ENCODE measurements at regions not wholly inside any gene's neighbourhood (a gene's known extent, or its start where the extent isn't known, plus 50 kb on each side); places are given as distances from the start of the nearest gene placed in this dataset.

DNA sequence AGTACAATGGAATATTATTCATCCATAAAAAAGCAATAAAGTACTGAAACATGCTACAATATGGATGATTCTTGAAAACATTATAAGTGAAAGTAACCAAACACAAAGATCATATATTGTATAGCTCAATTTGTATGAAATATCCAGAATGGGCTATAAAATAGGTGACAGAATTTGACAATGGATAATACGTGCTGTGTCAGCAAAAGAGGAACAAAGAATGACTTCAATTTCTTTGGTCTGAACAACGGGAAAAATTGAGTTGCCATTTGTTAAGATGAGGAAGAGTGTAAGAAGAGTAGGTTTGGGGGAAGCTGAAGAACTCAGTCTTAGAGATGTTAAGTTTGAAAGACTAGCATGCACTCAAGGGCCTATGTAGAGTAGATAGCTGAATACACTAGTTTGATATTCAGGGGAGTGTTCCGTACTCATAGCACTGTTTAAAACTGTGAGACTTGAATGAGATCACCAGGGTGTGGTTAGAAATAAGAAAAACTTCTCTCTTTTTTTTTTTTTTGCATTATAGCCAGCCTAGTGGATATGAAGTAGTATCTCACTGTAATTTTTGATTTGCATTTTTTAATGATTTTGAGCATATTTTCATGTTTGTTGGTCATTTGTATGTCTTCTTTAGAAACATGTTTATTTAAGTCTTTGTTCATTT lies 213.6 kb downstream of the NR4A2 start:
- Histone ChIP-seq H3K27me3 (replicated peaks in 1 of 4; ENCODE audit: control extremely low read depth in 1 of 4, control insufficient read depth in 3 of 4, insufficient read depth in 4 of 4, low read length in 3 of 4) (no peaks in the 10 kb centered on the region), H2AFZ (ENCODE audit: insufficient read depth, low read depth, low read length, poor library complexity, severe bottlenecking) (no peak overlapping the region), H3K27ac (ENCODE audit: low read length in 2 of 2) (no peak overlapping the region), H3K4me3 (ENCODE audit: control extremely low read depth in 1 of 5, extremely low read depth in 1 of 5, insufficient read depth in 1 of 5, low read depth in 2 of 5, low read length in 4 of 5) (no peak overlapping the region), H3K4me2 (replicated peaks; ENCODE audit: low read depth, low read length, poor library complexity, severe bottlenecking) (no peak overlapping the region), H3K9me3 (ENCODE audit: control extremely low read depth in 1 of 3, control insufficient read depth in 2 of 3, insufficient read depth in 1 of 3, low read length in 2 of 3) (peaks cover 0 to 4% (median 0%) of the 10 kb centered on the region in 3 donors), H3K4me1 (ENCODE audit: control insufficient read depth in 2 of 2, insufficient read depth in 2 of 2, low read length in 2 of 2) (no peaks in the 10 kb centered on the region), H3K79me2 (ENCODE audit: control insufficient read depth, insufficient read depth, low read length) (no peaks in the 10 kb centered on the region), H3K9ac (ENCODE audit: low read length) (no peak overlapping the region), H4K20me1 (ENCODE audit: control insufficient read depth, insufficient read depth, low read length, poor library complexity, severe bottlenecking) (no peaks in the 10 kb centered on the region), H3K36me3 (replicated peaks in 1 of 2; ENCODE audit: control extremely low read depth in 1 of 2, control insufficient read depth in 1 of 2, extremely low read depth in 1 of 2, insufficient read depth in 2 of 2, low read length in 1 of 2) (no peaks in the 10 kb centered on the region)
- Mint-ChIP-seq H3K27me3 (no peaks in the 10 kb centered on the region), H3K4me3 (no peak overlapping the region), H3K4me1 (no peaks in the 10 kb centered on the region), H3K27ac (no peak overlapping the region), H3K9me3 (ENCODE audit: insufficient read depth) (no peaks in the 10 kb centered on the region)
- ChIA-PET CTCF (no interaction called here), POLR2A (no interaction called here)
- ATAC-seq (ENCODE audit: low read depth): no peak
- DNase-seq: no peak
- intact Hi-C loops (cut with micrococcal nuclease): no loop called here
- no peak for TF ChIP-seq EZH2 (IDR thresholded peaks at IDR 0.05; ENCODE audit: borderline replicate concordance, insufficient read depth, low read depth, low read length, poor library complexity, severe bottlenecking)
- TF ChIP-seq, protein P1, sequence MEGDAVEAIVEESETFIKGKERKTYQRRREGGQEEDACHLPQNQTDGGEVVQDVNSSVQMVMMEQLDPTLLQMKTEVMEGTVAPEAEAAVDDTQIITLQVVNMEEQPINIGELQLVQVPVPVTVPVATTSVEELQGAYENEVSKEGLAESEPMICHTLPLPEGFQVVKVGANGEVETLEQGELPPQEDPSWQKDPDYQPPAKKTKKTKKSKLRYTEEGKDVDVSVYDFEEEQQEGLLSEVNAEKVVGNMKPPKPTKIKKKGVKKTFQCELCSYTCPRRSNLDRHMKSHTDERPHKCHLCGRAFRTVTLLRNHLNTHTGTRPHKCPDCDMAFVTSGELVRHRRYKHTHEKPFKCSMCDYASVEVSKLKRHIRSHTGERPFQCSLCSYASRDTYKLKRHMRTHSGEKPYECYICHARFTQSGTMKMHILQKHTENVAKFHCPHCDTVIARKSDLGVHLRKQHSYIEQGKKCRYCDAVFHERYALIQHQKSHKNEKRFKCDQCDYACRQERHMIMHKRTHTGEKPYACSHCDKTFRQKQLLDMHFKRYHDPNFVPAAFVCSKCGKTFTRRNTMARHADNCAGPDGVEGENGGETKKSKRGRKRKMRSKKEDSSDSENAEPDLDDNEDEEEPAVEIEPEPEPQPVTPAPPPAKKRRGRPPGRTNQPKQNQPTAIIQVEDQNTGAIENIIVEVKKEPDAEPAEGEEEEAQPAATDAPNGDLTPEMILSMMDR (IDR thresholded peaks at IDR 0.05): no peak
- WGBS (ENCODE audit: insufficient coverage): 94% methylated on average over 2 of the region's 3 CpGs

DNA sequence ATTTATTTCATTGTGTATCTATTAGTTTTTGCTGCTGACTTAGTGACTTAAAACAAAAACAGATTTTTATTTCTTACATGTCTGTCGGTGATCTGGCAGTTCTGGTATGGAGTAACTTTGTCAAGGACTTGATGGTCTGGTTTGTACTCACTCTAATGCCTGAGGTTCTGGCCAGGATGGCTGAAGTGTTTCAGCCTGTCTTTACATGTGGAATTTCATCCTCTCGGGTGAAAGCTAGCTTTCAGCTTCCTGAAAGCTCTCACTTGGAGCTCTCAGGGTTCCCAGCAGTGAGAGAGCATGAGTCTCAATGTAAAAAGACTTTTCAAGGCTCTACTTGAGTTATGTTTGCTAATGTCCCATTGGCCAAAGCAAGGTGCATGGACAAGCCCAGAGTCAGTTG lies 216.4 kb downstream of the NR4A2 start:
- Mint-ChIP-seq H3K4me3 (no peak overlapping the region), H3K27ac (no peak overlapping the region), H3K4me1 (no peaks in the 10 kb centered on the region), H3K9me3 (ENCODE audit: insufficient read depth) (no peaks in the 10 kb centered on the region), H3K27me3 (no peaks in the 10 kb centered on the region)
- TF ChIP-seq, protein P1 (IDR thresholded peaks at IDR 0.05): no peak
- TF ChIP-seq EZH2 (IDR thresholded peaks at IDR 0.05; ENCODE audit: borderline replicate concordance, insufficient read depth, low read depth, low read length, poor library complexity, severe bottlenecking): no peak
- Histone ChIP-seq H3K36me3 (replicated peaks in 1 of 2; ENCODE audit: control extremely low read depth in 1 of 2, control insufficient read depth in 1 of 2, extremely low read depth in 1 of 2, insufficient read depth in 2 of 2, low read length in 1 of 2) (no peaks in the 10 kb centered on the region), H2AFZ (ENCODE audit: insufficient read depth, low read depth, low read length, poor library complexity, severe bottlenecking) (no peak overlapping the region), H4K20me1 (ENCODE audit: control insufficient read depth, insufficient read depth, low read length, poor library complexity, severe bottlenecking) (no peaks in the 10 kb centered on the region), H3K27me3 (replicated peaks in 1 of 4; ENCODE audit: control extremely low read depth in 1 of 4, control insufficient read depth in 3 of 4, insufficient read depth in 4 of 4, low read length in 3 of 4) (no peaks in the 10 kb centered on the region), H3K4me2 (replicated peaks; ENCODE audit: low read depth, low read length, poor library complexity, severe bottlenecking) (no peak overlapping the region), H3K4me1 (ENCODE audit: control insufficient read depth in 2 of 2, insufficient read depth in 2 of 2, low read length in 2 of 2) (no peaks in the 10 kb centered on the region), H3K9ac (ENCODE audit: low read length) (no peak overlapping the region), H3K4me3 (ENCODE audit: control extremely low read depth in 1 of 5, extremely low read depth in 1 of 5, insufficient read depth in 1 of 5, low read depth in 2 of 5, low read length in 4 of 5) (no peak overlapping the region), H3K9me3 (ENCODE audit: control extremely low read depth in 1 of 3, control insufficient read depth in 2 of 3, insufficient read depth in 1 of 3, low read length in 2 of 3) (peaks cover 0 to 4% (median 0%) of the 10 kb centered on the region in 3 donors), H3K79me2 (ENCODE audit: control insufficient read depth, insufficient read depth, low read length) (no peaks in the 10 kb centered on the region), H3K27ac (ENCODE audit: low read length in 2 of 2) (no peak overlapping the region)
- DNase-seq (no peak), ATAC-seq (ENCODE audit: low read depth) (no peak)
- intact Hi-C loops (cut with micrococcal nuclease): no loop called here
- WGBS (ENCODE audit: insufficient coverage): 60% methylated on average over 1 of the region's 2 CpGs
- ChIA-PET CTCF (no interaction called here), POLR2A (no interaction called here)

Data from B cell (primary cell).